Neural cell (in vitro differentiated cells): ENCODE measurements at regions not wholly inside any gene's neighbourhood (a gene's known extent, or its start where the extent isn't known, plus 50 kb on each side); places are given as distances from the start of the nearest gene placed in this dataset.

Source experiments
- H2AFZ ChIP-seq: fragments of 200-600, 300-800 bp; sonication (generic), shearing (Covaris generic); 2 replicates; pipeline ENCODE4 v1.6.0; 2014; ENCODE audit warnings: low read depth, mild to moderate bottlenecking, antibody characterized with exemption, low read length, moderate library complexity
- H3F3A ChIP-seq: fragments of 200-600 bp; shearing (Covaris generic); 2 replicates; pipeline ENCODE4 v1.6.1; 2016; ENCODE audit warnings: mild to moderate bottlenecking, moderate library complexity, mixed read lengths, antibody characterized with exemption, low read length; ENCODE audit not compliant: insufficient read depth, poor library complexity, severe bottlenecking
- H3K27ac ChIP-seq: fragments of 200-600, 300-800 bp; sonication (generic), shearing (Covaris generic); 2 replicates; pipeline ENCODE4 v1.5.1; 2014; ENCODE audit warnings: mild to moderate bottlenecking, low read length, moderate library complexity
- H3K27me3 ChIP-seq: fragments of 300-800, 200-600 bp; sonication (generic), shearing (Covaris generic); 2 replicates; pipeline ENCODE4 v1.6.0; 2014; ENCODE audit warnings: mild to moderate bottlenecking, low read depth, low read length, moderate library complexity; ENCODE audit not compliant: insufficient read depth
- H3K36me3 ChIP-seq: fragments of 300-800, 200-600 bp; sonication (generic), shearing (Covaris generic); 2 replicates; pipeline ENCODE4 v1.5.1; 2014; ENCODE audit warnings: mild to moderate bottlenecking, antibody characterized with exemption, low read length, moderate library complexity; ENCODE audit not compliant: insufficient read depth
- H3K4me2 ChIP-seq: fragments of 300-800, 200-600 bp; sonication (generic), shearing (Covaris generic); 2 replicates; pipeline ENCODE4 v1.6.0; 2014; ENCODE audit warnings: mild to moderate bottlenecking, low read length
- H3K4me3 ChIP-seq: fragments of 300-800, 200-600 bp; sonication (generic), shearing (Covaris generic); 2 replicates; pipeline ENCODE4 v1.5.1; 2014; ENCODE audit warnings: mild to moderate bottlenecking, low read length, moderate library complexity
- H3K79me2 ChIP-seq: fragments of 200-600 bp; shearing (Covaris generic); replicated peaks from 2 replicates; pipeline ENCODE4 v1.6.0; 2014; ENCODE audit warnings: mild to moderate bottlenecking, low read length, moderate library complexity; ENCODE audit not compliant: insufficient read depth
- H3K9ac ChIP-seq: fragments of 300-800, 200-600 bp; sonication (generic), shearing (Covaris generic); 2 replicates; pipeline ENCODE4 v1.6.1; 2016; ENCODE audit warnings: mild to moderate bottlenecking, low read length, mixed read lengths
- H3K9me2 ChIP-seq: fragments of 200-600 bp; shearing (Covaris generic); 2 replicates; pipeline ENCODE4 v1.6.1; 2016; ENCODE audit warnings: mild to moderate bottlenecking, low read length, mixed read lengths; ENCODE audit not compliant: insufficient read depth
- H3K9me3 ChIP-seq: fragments of 200-600, 300-800 bp; sonication (generic), shearing (Covaris generic); 2 replicates; pipeline ENCODE4 v1.6.1; 2016; ENCODE audit warnings: mild to moderate bottlenecking, mixed run types, low read length, moderate library complexity, mixed read lengths
- H4K20me1 ChIP-seq: fragments of 200-600 bp; shearing (Covaris generic); 2 replicates; pipeline ENCODE4 v1.6.1; 2016; ENCODE audit warnings: mild to moderate bottlenecking, mixed run types; ENCODE audit not compliant: insufficient read depth
- CTCF ChIP-seq: fragments of 450-650 bp; IDR thresholded peaks from 2 replicates; pipeline ENCODE4 v1.5.1; 2014; ENCODE audit warnings: antibody characterized with exemption, mild to moderate bottlenecking, moderate library complexity; ENCODE audit not compliant: poor library complexity, severe bottlenecking
- EP300 ChIP-seq: fragments of 450-650 bp; conservative IDR thresholded peaks from 2 replicates; pipeline ENCODE4 v1.6.1; 2014; ENCODE audit warnings: antibody characterized with exemption, mild to moderate bottlenecking, moderate library complexity; ENCODE audit not compliant: poor library complexity, severe bottlenecking
- EZH2 ChIP-seq: fragments of 200-600, 300-800 bp; shearing (Covaris generic), sonication (generic); IDR thresholded peaks from 2 replicates; pipeline ENCODE4 v1.6.1; 2014; ENCODE audit warnings: antibody characterized with exemption, low read length, borderline replicate concordance, mild to moderate bottlenecking; ENCODE audit not compliant: insufficient read depth, poor library complexity, severe bottlenecking
- MXI1 ChIP-seq: fragments of 450-650 bp; conservative IDR thresholded peaks from 2 replicates; pipeline ENCODE4 v1.6.1; 2014; ENCODE audit warnings: antibody characterized with exemption, mild to moderate bottlenecking; ENCODE audit not compliant: poor library complexity, severe bottlenecking
- POLR2AphosphoS5 ChIP-seq: IDR thresholded peaks from 2 replicates; pipeline ENCODE4 v1.6.1; 2012
- RAD21 ChIP-seq: fragments of 450-650 bp; conservative IDR thresholded peaks from 2 replicates; pipeline ENCODE4 v1.6.1; 2014; ENCODE audit warnings: antibody characterized with exemption, mild to moderate bottlenecking, moderate library complexity
- SMC3 ChIP-seq: fragments of 450-650 bp; conservative IDR thresholded peaks from 2 replicates; pipeline ENCODE4 v1.6.1; 2014; ENCODE audit warnings: antibody characterized with exemption, mild to moderate bottlenecking, moderate library complexity; ENCODE audit not compliant: poor library complexity
- TAF1 ChIP-seq: IDR thresholded peaks from 2 replicates; pipeline ENCODE4 v1.6.1; 2012; ENCODE audit warnings: low read depth
- TF ChIP-seq, protein P1 (sequence below): IDR thresholded peaks from 2 replicates; pipeline ENCODE4 v1.6.1; 2012; ENCODE audit warnings: borderline replicate concordance

GRCh38 chr4:127006446-127006877 is 626.3 kb upstream of the INTU start:
- H3K4me3 ChIP-seq = no peak overlapping the region
- no peak overlapping the region for H3K9ac ChIP-seq
- H3K36me3 ChIP-seq = no peaks in the 10 kb centered on the region
- no peaks in the 10 kb centered on the region for H3K9me2 ChIP-seq
- no peak for TF ChIP-seq TAF1
- no peak for TF ChIP-seq MXI1
- TF ChIP-seq POLR2AphosphoS5 = no peak
- no peak for TF ChIP-seq EZH2
- TF ChIP-seq, protein P1, sequence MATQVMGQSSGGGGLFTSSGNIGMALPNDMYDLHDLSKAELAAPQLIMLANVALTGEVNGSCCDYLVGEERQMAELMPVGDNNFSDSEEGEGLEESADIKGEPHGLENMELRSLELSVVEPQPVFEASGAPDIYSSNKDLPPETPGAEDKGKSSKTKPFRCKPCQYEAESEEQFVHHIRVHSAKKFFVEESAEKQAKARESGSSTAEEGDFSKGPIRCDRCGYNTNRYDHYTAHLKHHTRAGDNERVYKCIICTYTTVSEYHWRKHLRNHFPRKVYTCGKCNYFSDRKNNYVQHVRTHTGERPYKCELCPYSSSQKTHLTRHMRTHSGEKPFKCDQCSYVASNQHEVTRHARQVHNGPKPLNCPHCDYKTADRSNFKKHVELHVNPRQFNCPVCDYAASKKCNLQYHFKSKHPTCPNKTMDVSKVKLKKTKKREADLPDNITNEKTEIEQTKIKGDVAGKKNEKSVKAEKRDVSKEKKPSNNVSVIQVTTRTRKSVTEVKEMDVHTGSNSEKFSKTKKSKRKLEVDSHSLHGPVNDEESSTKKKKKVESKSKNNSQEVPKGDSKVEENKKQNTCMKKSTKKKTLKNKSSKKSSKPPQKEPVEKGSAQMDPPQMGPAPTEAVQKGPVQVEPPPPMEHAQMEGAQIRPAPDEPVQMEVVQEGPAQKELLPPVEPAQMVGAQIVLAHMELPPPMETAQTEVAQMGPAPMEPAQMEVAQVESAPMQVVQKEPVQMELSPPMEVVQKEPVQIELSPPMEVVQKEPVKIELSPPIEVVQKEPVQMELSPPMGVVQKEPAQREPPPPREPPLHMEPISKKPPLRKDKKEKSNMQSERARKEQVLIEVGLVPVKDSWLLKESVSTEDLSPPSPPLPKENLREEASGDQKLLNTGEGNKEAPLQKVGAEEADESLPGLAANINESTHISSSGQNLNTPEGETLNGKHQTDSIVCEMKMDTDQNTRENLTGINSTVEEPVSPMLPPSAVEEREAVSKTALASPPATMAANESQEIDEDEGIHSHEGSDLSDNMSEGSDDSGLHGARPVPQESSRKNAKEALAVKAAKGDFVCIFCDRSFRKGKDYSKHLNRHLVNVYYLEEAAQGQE = no peak
- no peak overlapping the region for H3K4me2 ChIP-seq
- no peak overlapping the region for H2AFZ ChIP-seq
- H3K27me3 ChIP-seq = no peaks in the 10 kb centered on the region
- H4K20me1 ChIP-seq = no peaks in the 10 kb centered on the region
- H3K9me3 ChIP-seq = no peaks in the 10 kb centered on the region
- no peaks in the 10 kb centered on the region for H3F3A ChIP-seq
- no peaks in the 10 kb centered on the region for H3K79me2 ChIP-seq
- H3K27ac ChIP-seq = no peak overlapping the region

DNA sequence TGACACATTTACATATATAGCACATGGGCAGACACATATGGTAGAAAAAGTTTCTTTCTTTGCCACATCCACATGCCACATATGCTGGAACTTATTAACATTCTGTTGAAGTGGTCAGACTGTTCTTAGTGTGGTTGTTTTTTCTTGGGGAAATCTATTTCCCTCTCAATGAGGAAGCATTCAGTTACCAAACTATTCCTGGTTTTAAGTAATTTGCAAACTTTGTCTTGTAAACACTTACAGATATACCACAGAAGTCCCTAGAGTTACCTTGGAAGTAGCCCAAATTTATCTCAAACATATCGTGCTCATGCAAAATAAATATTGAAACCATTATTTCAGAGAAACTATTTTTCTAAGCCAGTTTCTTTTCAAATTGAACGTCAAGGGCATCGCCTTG is 625.5 kb upstream of the INTU start:
- Histone ChIP-seq H4K20me1 (no peaks in the 10 kb centered on the region), H3K4me3 (no peak overlapping the region), H3K36me3 (no peaks in the 10 kb centered on the region), H3K9me3 (no peaks in the 10 kb centered on the region), H3K9me2 (no peaks in the 10 kb centered on the region), H3F3A (no peaks in the 10 kb centered on the region), H3K27me3 (no peaks in the 10 kb centered on the region), H3K4me2 (no peak overlapping the region), H3K79me2 (no peaks in the 10 kb centered on the region), H3K27ac (no peak overlapping the region), H3K9ac (no peak overlapping the region), H2AFZ (no peak overlapping the region)
- TF ChIP-seq POLR2AphosphoS5 (no peak), SMC3 (no peak), RAD21 (no peak), MXI1 (no peak), EP300 (no peak), EZH2 (no peak), TAF1 (no peak), CTCF (no peak)
- TF ChIP-seq, protein P1 = no peak
